GM18861 (cell line): ENCODE measurements at regions not wholly inside any gene's neighbourhood (a gene's known extent, or its start where the extent isn't known, plus 50 kb on each side); places are given as distances from the start of the nearest gene placed in this dataset.

Experiments used
- ATAC-seq: cut with Tn5 transposase; IDR thresholded peaks from one replicate; pipeline ENCODE4 v1.9.1; 2021; ENCODE audit not compliant: unreplicated experiment

- ATAC-seq = no peak
These were observed 172.5 kb downstream of the SMAD2 start for GRCh38 chr18:47758000-47758399.

- peak; percentile 62 for ATAC-seq
These were observed 174.0 kb downstream of the SMAD2 start for GRCh38 chr18:47756364-47757016.

- no peak for ATAC-seq
These were observed 175.4 kb downstream of the SMAD2 start for GRCh38 chr18:47755102-47755456.

GRCh38 chr18:47754311-47755101 lies 176.0 kb downstream of the SMAD2 start:
- ATAC-seq = no peak

- no peak for ATAC-seq
These were observed 177.4 kb downstream of the SMAD2 start for GRCh38 chr18:47752796-47753645.

- no peak for ATAC-seq
These were observed 179.5 kb downstream of the SMAD2 start for GRCh38 chr18:47750889-47751423.

GRCh38 chr18:47749600-47749973 lies 180.9 kb downstream of the SMAD2 start:
- ATAC-seq = no peak

- ATAC-seq = peak; percentile 73
These were observed 181.4 kb downstream of the SMAD2 start for GRCh38 chr18:47748847-47749599.

- ATAC-seq = no peak
These were observed 182.2 kb downstream of the SMAD2 start for GRCh38 chr18:47748093-47748796.

- ATAC-seq = no peak
These were observed 183.1 kb downstream of the SMAD2 start for GRCh38 chr18:47747260-47747795.

- ATAC-seq = no peak
These were observed 183.8 kb downstream of the SMAD2 start for GRCh38 chr18:47746615-47747014.

- ATAC-seq = no peak
These were observed 185.2 kb downstream of the SMAD2 start for GRCh38 chr18:47745227-47745626.

GRCh38 chr18:47737956-47738355 lies 192.5 kb downstream of the SMAD2 start:
- ATAC-seq = no peak

GRCh38 chr18:47737198-47737830 lies 193.1 kb downstream of the SMAD2 start:
- ATAC-seq = no peak

GRCh38 chr18:47736376-47737140 lies 193.9 kb downstream of the SMAD2 start:
- ATAC-seq = no peak

- no peak for ATAC-seq
These were observed 195.3 kb downstream of the SMAD2 start for GRCh38 chr18:47735041-47735702.

GRCh38 chr18:47731276-47731675 lies 199.2 kb downstream of the SMAD2 start:
- no peak for ATAC-seq

GRCh38 chr18:47730795-47731194 lies 199.7 kb downstream of the SMAD2 start:
- no peak for ATAC-seq
